Suprapubic skin (tissue), 4 donors: ENCODE measurements at regions not wholly inside any gene's neighbourhood (a gene's known extent, or its start where the extent isn't known, plus 50 kb on each side); places are given as distances from the start of the nearest gene placed in this dataset.
"Not testable (repeated sequence)": the region's sequence is repeated elsewhere in the genome, so short reads cannot be mapped to it uniquely, and the experiment has no call there.

Experiments used
- DNase-seq, 2 donors: peaks; one replicate each; pipeline ENCODE4 v3.0.0-alpha.2; 2019; ENCODE audit warnings: low spot score in 2 of 2
- H3K27ac ChIP-seq: fragments of 200-600 bp; sonication (generic); one replicate; pipeline ENCODE4 v1.5.1; 2019
- H3K27me3 ChIP-seq: fragments of 200-600 bp; sonication (generic); one replicate; pipeline ENCODE4 v1.5.1; 2019
- H3K36me3 ChIP-seq: fragments of 200-600 bp; sonication (generic); one replicate; pipeline ENCODE4 v1.5.1; 2019
- H3K4me1 ChIP-seq: fragments of 200-600 bp; sonication (generic); one replicate; pipeline ENCODE4 v1.5.1; 2019
- H3K4me3 ChIP-seq: fragments of 200-600 bp; sonication (generic); one replicate; pipeline ENCODE4 v1.5.1; 2019; ENCODE audit warnings: mild to moderate bottlenecking
- H3K9me3 ChIP-seq: fragments of 200-600 bp; sonication (generic); one replicate; pipeline ENCODE4 v1.5.1; 2019
- CTCF ChIP-seq, 2 donors: fragments of 200-600 bp in 1 of 2; fragments of 450-650 bp in 1 of 2; sonication (generic) in 1 of 2; IDR thresholded peaks; one replicate each; pipeline ENCODE4 v1.5.1; 2016 to 2019; ENCODE audit warnings: antibody characterized with exemption in 2 of 2, mild to moderate bottlenecking in 1 of 2, moderate library complexity in 1 of 2
- EP300 ChIP-seq: sonication (generic); formaldehyde crosslinking; IDR thresholded peaks from one replicate; pipeline ENCODE4 v1.6.1; 2017; ENCODE audit warnings: antibody characterized with exemption
- POLR2A ChIP-seq, 2 donors: fragments of 450-650 bp; IDR thresholded peaks; one replicate each; pipeline ENCODE4 v1.6.1; 2017; ENCODE audit warnings: antibody characterized with exemption in 2 of 2, mild to moderate bottlenecking in 2 of 2, moderate library complexity in 2 of 2
- POLR2AphosphoS5 ChIP-seq, 3 donors: sonication (generic); formaldehyde crosslinking; IDR thresholded peaks; one replicate each; pipeline ENCODE4 v1.6.1; 2017; ENCODE audit warnings: antibody characterized with exemption in 3 of 3
- WGBS: methylation state at CpG from one replicate; pipeline ENCODE4 v1.1.5; 2018; 5-methylcytosine and 5-hydroxymethylcytosine counted together

- Histone ChIP-seq H3K9me3 (no peaks in the 10 kb centered on the region), H3K27ac (no peak overlapping the region), H3K36me3 (no peaks in the 10 kb centered on the region), H3K4me3 (no peak overlapping the region), H3K4me1 (no peaks in the 10 kb centered on the region), H3K27me3 (no peaks in the 10 kb centered on the region)
- 87% methylated on average over 3 of the region's 3 CpGs for WGBS
- no peak for DNase-seq
- TF ChIP-seq CTCF (IDR thresholded peaks at IDR 0.05) (no peak), EP300 (no peak), POLR2AphosphoS5 (IDR thresholded peaks at IDR 0.05) (no peak), POLR2A (IDR thresholded peaks at IDR 0.05) (no peak)
These were observed 765.9 kb downstream of the BCKDHB start for GRCh38 chr6:80872199-80872950.

- TF ChIP-seq CTCF (IDR thresholded peaks at IDR 0.05) (no peak), POLR2A (IDR thresholded peaks at IDR 0.05) (no peak), EP300 (no peak), POLR2AphosphoS5 (IDR thresholded peaks at IDR 0.05) (no peak)
- Histone ChIP-seq H3K27ac (no peak overlapping the region), H3K27me3 (no peaks in the 10 kb centered on the region), H3K36me3 (no peaks in the 10 kb centered on the region), H3K9me3 (no peaks in the 10 kb centered on the region), H3K4me1 (no peaks in the 10 kb centered on the region), H3K4me3 (no peak overlapping the region)
- DNase-seq, result no peak
- WGBS, result 75% methylated on average over 4 of the region's 4 CpGs
These were observed 756.3 kb downstream of the BCKDHB start for GRCh38 chr6:80862756-80863155.

GRCh38 chr6:80860107-80860506, 753.6 kb downstream of the BCKDHB start:
- Histone ChIP-seq H3K4me1 (no peaks in the 10 kb centered on the region), H3K36me3 (no peaks in the 10 kb centered on the region), H3K9me3 (peaks cover 5% of the 10 kb centered on the region), H3K27me3 (no peaks in the 10 kb centered on the region), H3K4me3 (no peak overlapping the region), H3K27ac (no peak overlapping the region)
- WGBS, result 93% methylated on average over 2 of the region's 2 CpGs
- TF ChIP-seq EP300 (no peak), POLR2A (IDR thresholded peaks at IDR 0.05) (no peak), CTCF (IDR thresholded peaks at IDR 0.05) (no peak), POLR2AphosphoS5 (IDR thresholded peaks at IDR 0.05) (no peak)
- no peak for DNase-seq

GRCh38 chr6:80847973-80848372, 741.5 kb downstream of the BCKDHB start:
- not testable (repeated sequence) for H3K27ac ChIP-seq, H3K9me3 ChIP-seq, H3K4me3 ChIP-seq, H3K36me3 ChIP-seq, H3K4me1 ChIP-seq, DNase-seq, H3K27me3 ChIP-seq
- 100% methylated on average over 4 of the region's 12 CpGs for WGBS

GRCh38 chr6:80832337-80832736, 725.9 kb downstream of the BCKDHB start:
- H3K9me3 ChIP-seq, result no peaks in the 10 kb centered on the region
- TF ChIP-seq POLR2AphosphoS5 (IDR thresholded peaks at IDR 0.05) (no peak), EP300 (no peak), CTCF (IDR thresholded peaks at IDR 0.05) (no peak), POLR2A (IDR thresholded peaks at IDR 0.05) (no peak)
- H3K36me3 ChIP-seq, result no peaks in the 10 kb centered on the region
- no peak overlapping the region for H3K27ac ChIP-seq
- H3K4me1 ChIP-seq, result no peaks in the 10 kb centered on the region
- WGBS, result 93% methylated on average over 3 of the region's 3 CpGs
- no peaks in the 10 kb centered on the region for H3K27me3 ChIP-seq
- DNase-seq, result no peak
- no peak overlapping the region for H3K4me3 ChIP-seq

GRCh38 chr6:80793411-80793810, 686.9 kb downstream of the BCKDHB start:
- no peaks in the 10 kb centered on the region for H3K27me3 ChIP-seq
- no peaks in the 10 kb centered on the region for H3K36me3 ChIP-seq
- H3K9me3 ChIP-seq, result no peaks in the 10 kb centered on the region
- no peak overlapping the region for H3K27ac ChIP-seq
- DNase-seq, result no peak
- no peak overlapping the region for H3K4me3 ChIP-seq
- H3K4me1 ChIP-seq, result no peaks in the 10 kb centered on the region
- WGBS, result 82% methylated on average over 2 of the region's 2 CpGs
- no peak for TF ChIP-seq CTCF (IDR thresholded peaks at IDR 0.05)
